ENCODE measurements at regions not wholly inside any gene's neighbourhood (a gene's known extent, or its start where the extent isn't known, plus 50 kb on each side); places are given as distances from the start of the nearest gene placed in this dataset.

DNA sequence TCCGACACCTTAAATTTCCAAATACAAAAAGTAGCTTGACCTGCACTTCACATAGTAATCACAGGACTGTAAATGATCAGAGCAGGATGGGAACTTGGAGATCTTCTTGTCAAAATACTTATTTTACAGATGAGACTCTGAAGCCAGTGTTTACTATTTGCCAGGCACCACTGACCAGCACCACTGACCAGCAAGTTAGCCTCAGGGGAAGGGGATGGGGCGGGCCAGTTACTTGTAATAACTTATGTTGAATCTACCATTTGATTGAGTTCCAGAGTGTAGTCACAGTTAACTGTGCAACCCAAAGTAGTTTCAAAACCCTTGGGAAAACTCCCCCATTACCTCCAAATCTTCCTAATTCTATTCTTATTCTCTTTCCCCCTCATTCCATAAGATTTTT lies 278.4 kb downstream of the PCNX1 start:
- Histone ChIP-seq H2AFZ (ENCODE audit: low read depth, low read length) (no peak overlapping the region), H3K4me3 (ENCODE audit: low read length) (no peak overlapping the region), H3K27ac (ENCODE audit: low read length) (no peak overlapping the region), H3K9me2 (ENCODE audit: insufficient read depth, low read length) (no peaks in the 10 kb centered on the region), H3K79me2 (replicated peaks; ENCODE audit: insufficient read depth, low read length) (no peaks in the 10 kb centered on the region), H3K36me3 (ENCODE audit: insufficient read depth, low read length) (no peaks in the 10 kb centered on the region), H3F3A (ENCODE audit: insufficient read depth, low read length, poor library complexity, severe bottlenecking) (no peaks in the 10 kb centered on the region), H3K4me2 (ENCODE audit: low read length) (no peak overlapping the region), H3K9ac (ENCODE audit: low read length) (no peak overlapping the region), H3K27me3 (ENCODE audit: insufficient read depth, low read depth, low read length) (no peaks in the 10 kb centered on the region), H3K9me3 (ENCODE audit: low read length) (no peaks in the 10 kb centered on the region), H4K20me1 (ENCODE audit: insufficient read depth) (no peaks in the 10 kb centered on the region)
- TF ChIP-seq TAF1 (IDR thresholded peaks at IDR 0.05; ENCODE audit: low read depth): no peak
- TF ChIP-seq EZH2 (IDR thresholded peaks at IDR 0.05; ENCODE audit: borderline replicate concordance, insufficient read depth, low read length, poor library complexity, severe bottlenecking): no peak
- TF ChIP-seq SMC3 (conservative IDR thresholded peaks at IDR 0.05; ENCODE audit: poor library complexity): no peak
- no peak for TF ChIP-seq POLR2AphosphoS5 (IDR thresholded peaks at IDR 0.05)
- TF ChIP-seq MXI1 (conservative IDR thresholded peaks at IDR 0.05; ENCODE audit: poor library complexity, severe bottlenecking): no peak
- no peak for TF ChIP-seq CTCF (IDR thresholded peaks at IDR 0.05; ENCODE audit: poor library complexity, severe bottlenecking)
- TF ChIP-seq REST (IDR thresholded peaks at IDR 0.05; ENCODE audit: borderline replicate concordance): no peak
- TF ChIP-seq EP300 (conservative IDR thresholded peaks at IDR 0.05; ENCODE audit: poor library complexity, severe bottlenecking): no peak
- TF ChIP-seq RAD21 (conservative IDR thresholded peaks at IDR 0.05): no peak

DNA sequence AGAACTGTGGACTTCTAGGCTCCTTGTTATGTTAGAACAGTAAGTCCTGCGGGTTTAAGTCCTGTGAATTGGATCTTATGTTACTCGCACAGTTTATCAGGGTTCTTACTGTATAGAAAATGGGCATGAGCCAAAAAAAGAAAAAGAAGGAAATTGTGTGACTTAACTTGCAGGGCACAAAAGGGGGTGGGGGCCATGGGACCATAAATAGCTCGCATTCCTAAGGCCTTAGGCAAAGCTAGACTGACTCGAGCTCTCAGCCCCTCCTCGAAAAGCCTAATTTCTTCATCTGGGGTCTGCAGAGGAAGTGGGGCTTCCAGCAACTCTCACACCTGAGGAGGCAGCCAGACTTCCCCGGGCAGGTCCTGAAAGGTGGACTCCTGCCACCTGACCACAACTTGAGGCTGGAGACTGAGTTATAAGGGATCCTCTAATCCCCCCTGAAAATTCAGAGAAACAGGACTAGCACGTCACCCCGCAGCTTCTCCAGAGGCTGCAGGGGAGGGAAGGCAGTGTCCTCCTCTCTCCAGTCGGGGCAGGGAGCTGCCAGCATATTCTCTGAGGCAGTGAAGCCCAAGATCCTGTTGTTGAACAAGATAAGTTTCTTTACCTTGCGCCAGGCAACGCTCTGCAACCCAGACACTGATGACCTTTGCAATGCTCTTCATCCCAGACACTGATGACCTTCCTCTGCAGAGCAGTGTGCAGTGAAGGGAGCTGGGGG lies 280.5 kb downstream of the PCNX1 start:
- H3K36me3 ChIP-seq (ENCODE audit: insufficient read depth, low read length): no peaks in the 10 kb centered on the region
- H4K20me1 ChIP-seq (ENCODE audit: insufficient read depth): no peaks in the 10 kb centered on the region
- H3K9me3 ChIP-seq (ENCODE audit: low read length): no peaks in the 10 kb centered on the region
- H3K27me3 ChIP-seq (ENCODE audit: insufficient read depth, low read depth, low read length): no peaks in the 10 kb centered on the region
- H3K4me3 ChIP-seq (ENCODE audit: low read length): no peak overlapping the region
- no peaks in the 10 kb centered on the region for H3K9me2 ChIP-seq (ENCODE audit: insufficient read depth, low read length)
- no peak for TF ChIP-seq CTCF (IDR thresholded peaks at IDR 0.05; ENCODE audit: poor library complexity, severe bottlenecking)
- no peak for TF ChIP-seq SMC3 (conservative IDR thresholded peaks at IDR 0.05; ENCODE audit: poor library complexity)
- TF ChIP-seq REST (IDR thresholded peaks at IDR 0.05; ENCODE audit: borderline replicate concordance): no peak
- TF ChIP-seq RAD21 (conservative IDR thresholded peaks at IDR 0.05): no peak
- no peak for TF ChIP-seq MXI1 (conservative IDR thresholded peaks at IDR 0.05; ENCODE audit: poor library complexity, severe bottlenecking)
- TF ChIP-seq POLR2AphosphoS5 (IDR thresholded peaks at IDR 0.05): no peak
- TF ChIP-seq EZH2 (IDR thresholded peaks at IDR 0.05; ENCODE audit: borderline replicate concordance, insufficient read depth, low read length, poor library complexity, severe bottlenecking): no peak
- no peak for TF ChIP-seq TAF1 (IDR thresholded peaks at IDR 0.05; ENCODE audit: low read depth)
- TF ChIP-seq EP300 (conservative IDR thresholded peaks at IDR 0.05; ENCODE audit: poor library complexity, severe bottlenecking): no peak
- no peak overlapping the region for H3K4me2 ChIP-seq (ENCODE audit: low read length)
- no peaks in the 10 kb centered on the region for H3K79me2 ChIP-seq (replicated peaks; ENCODE audit: insufficient read depth, low read length)
- H3K27ac ChIP-seq (ENCODE audit: low read length): no peak overlapping the region
- no peak overlapping the region for H2AFZ ChIP-seq (ENCODE audit: low read depth, low read length)
- no peak overlapping the region for H3K9ac ChIP-seq (ENCODE audit: low read length)
- H3F3A ChIP-seq (ENCODE audit: insufficient read depth, low read length, poor library complexity, severe bottlenecking): no peaks in the 10 kb centered on the region
